Caco-2 (cell line): ENCODE measurements at regions not wholly inside any gene's neighbourhood (a gene's known extent, or its start where the extent isn't known, plus 50 kb on each side); places are given as distances from the start of the nearest gene placed in this dataset.

Experiments used
- BruUV-seq: library from RNA; stranded (reverse); fragments of 400-500 nt; replicated peaks from 2 replicates; lab custom pipeline; 2021; lab: Mats Ljungman, UMichigan
- CTCF ChIA-PET: fragments of 300-600 bp; sonication (Branson Sonifier 250); formaldehyde crosslinking; loops from one replicate; lab custom pipeline; 2022; ENCODE audit warnings: antibody characterized with exemption; lab: Charles Lee
- POLR2A ChIA-PET: fragments of 300-600 bp; sonication (Branson Sonifier 250); formaldehyde crosslinking; loops from one replicate; lab custom pipeline; 2022; ENCODE audit warnings: antibody characterized with exemption; lab: Charles Lee
- DNase-seq, 2 experiments: peaks; one replicate each; pipeline versions ENCODE4 v3.0.0 to v3.0.0-alpha.2; 2020 to 2022
- H3K27me3 ChIP-seq: replicated peaks from 2 replicates; pipeline ENCODE4 v1.6.0; 2011; ENCODE audit warnings: low read length; ENCODE audit not compliant: control insufficient read depth, insufficient read depth
- H3K36me3 ChIP-seq: 2 replicates; pipeline ENCODE4 v1.5.1; 2011; ENCODE audit warnings: low read length; ENCODE audit not compliant: control insufficient read depth, insufficient read depth
- H3K4me1 ChIP-seq: fragments of 250-450 bp; sonication (Bioruptor Pico); 2 replicates; pipeline ENCODE4 v1.5.1; 2020; ENCODE audit warnings: mild to moderate bottlenecking
- H3K4me3 ChIP-seq: 2 replicates; pipeline ENCODE4 v1.5.1; 2011; ENCODE audit warnings: low read depth, mild to moderate bottlenecking, control low read depth, low read length
- H3K9me3 ChIP-seq: fragments of 250-450 bp; sonication (Bioruptor Pico); 2 replicates; pipeline ENCODE4 v1.5.1; 2020; ENCODE audit warnings: mild to moderate bottlenecking, moderate library complexity
- H3K27ac Mint-ChIP-seq: one replicate; pipeline ENCODE4 v1.8.0; 2022; ENCODE audit warnings: mixed read lengths; ENCODE audit not compliant: unreplicated experiment
- H3K27me3 Mint-ChIP-seq: one replicate; pipeline ENCODE4 v1.8.0; 2022; ENCODE audit warnings: mixed read lengths; ENCODE audit not compliant: insufficient read depth, unreplicated experiment
- H3K36me3 Mint-ChIP-seq: one replicate; pipeline ENCODE4 v1.8.0; 2022; ENCODE audit warnings: mild to moderate bottlenecking, mixed read lengths; ENCODE audit not compliant: insufficient read depth, unreplicated experiment
- H3K4me1 Mint-ChIP-seq: one replicate; pipeline ENCODE4 v1.8.0; 2022; ENCODE audit warnings: low read depth, mixed read lengths; ENCODE audit not compliant: unreplicated experiment
- H3K4me3 Mint-ChIP-seq: one replicate; pipeline ENCODE4 v1.8.0; 2022; ENCODE audit warnings: mild to moderate bottlenecking, moderate library complexity, mixed read lengths; ENCODE audit not compliant: unreplicated experiment
- H3K9me3 Mint-ChIP-seq: one replicate; pipeline ENCODE4 v1.8.0; 2022; ENCODE audit warnings: mixed read lengths; ENCODE audit not compliant: unreplicated experiment
- intact Hi-C: fragments of 100-400 bp; cut with micrococcal nuclease; formaldehyde crosslinking; loops from one replicate; pipeline ENCODE4 v1.10.0; 2022; ENCODE audit not compliant: unreplicated experiment
- TF ChIP-seq, protein P1 (sequence below), 2 experiments: fragments of 200-600 bp in 1 of 2; IDR thresholded peaks; 1 replicate in 1 of 2; 2 replicates in 1 of 2; pipeline versions ENCODE4 v1.5.1 to v1.8.0; 2011 to 2022; ENCODE audit warnings: antibody characterized with exemption in 1 of 2, control low read depth in 1 of 2, inconsistent platforms in 1 of 2, low read depth in 1 of 2, low read length in 1 of 2, mild to moderate bottlenecking in 1 of 2, moderate library complexity in 1 of 2; ENCODE audit not compliant: insufficient read depth in 1 of 2, severe bottlenecking in 1 of 2, unreplicated experiment in 1 of 2

GRCh38 chr1:116310180-116310579 lies 62.9 kb upstream of the ATP1A1 start:
- POLR2A ChIA-PET: no interaction called here
- H3K27me3 ChIP-seq: no peaks in the 10 kb centered on the region
- Mint-ChIP-seq H3K4me3 (no peak overlapping the region), H3K4me1 (no peaks in the 10 kb centered on the region), H3K36me3 (no peaks in the 10 kb centered on the region), H3K27me3 (no peaks in the 10 kb centered on the region), H3K27ac (no peak overlapping the region), H3K9me3 (no peaks in the 10 kb centered on the region)
- H3K36me3 ChIP-seq: no peaks in the 10 kb centered on the region
- peaks cover 15% of the 10 kb centered on the region for H3K4me1 ChIP-seq
- no peaks in the 10 kb centered on the region for H3K9me3 ChIP-seq
- no TSS peak for BruUV-seq
- H3K4me3 ChIP-seq: no peak overlapping the region
- TF ChIP-seq, protein P1, sequence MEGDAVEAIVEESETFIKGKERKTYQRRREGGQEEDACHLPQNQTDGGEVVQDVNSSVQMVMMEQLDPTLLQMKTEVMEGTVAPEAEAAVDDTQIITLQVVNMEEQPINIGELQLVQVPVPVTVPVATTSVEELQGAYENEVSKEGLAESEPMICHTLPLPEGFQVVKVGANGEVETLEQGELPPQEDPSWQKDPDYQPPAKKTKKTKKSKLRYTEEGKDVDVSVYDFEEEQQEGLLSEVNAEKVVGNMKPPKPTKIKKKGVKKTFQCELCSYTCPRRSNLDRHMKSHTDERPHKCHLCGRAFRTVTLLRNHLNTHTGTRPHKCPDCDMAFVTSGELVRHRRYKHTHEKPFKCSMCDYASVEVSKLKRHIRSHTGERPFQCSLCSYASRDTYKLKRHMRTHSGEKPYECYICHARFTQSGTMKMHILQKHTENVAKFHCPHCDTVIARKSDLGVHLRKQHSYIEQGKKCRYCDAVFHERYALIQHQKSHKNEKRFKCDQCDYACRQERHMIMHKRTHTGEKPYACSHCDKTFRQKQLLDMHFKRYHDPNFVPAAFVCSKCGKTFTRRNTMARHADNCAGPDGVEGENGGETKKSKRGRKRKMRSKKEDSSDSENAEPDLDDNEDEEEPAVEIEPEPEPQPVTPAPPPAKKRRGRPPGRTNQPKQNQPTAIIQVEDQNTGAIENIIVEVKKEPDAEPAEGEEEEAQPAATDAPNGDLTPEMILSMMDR (IDR thresholded peaks at IDR 0.05; ENCODE audit: insufficient read depth in 1 of 2, low read depth in 1 of 2, low read length in 1 of 2, severe bottlenecking in 1 of 2, unreplicated experiment in 1 of 2): no peak
- intact Hi-C loops: no loop called here
- DNase-seq: no peak
- CTCF ChIA-PET: no interaction called here

DNA sequence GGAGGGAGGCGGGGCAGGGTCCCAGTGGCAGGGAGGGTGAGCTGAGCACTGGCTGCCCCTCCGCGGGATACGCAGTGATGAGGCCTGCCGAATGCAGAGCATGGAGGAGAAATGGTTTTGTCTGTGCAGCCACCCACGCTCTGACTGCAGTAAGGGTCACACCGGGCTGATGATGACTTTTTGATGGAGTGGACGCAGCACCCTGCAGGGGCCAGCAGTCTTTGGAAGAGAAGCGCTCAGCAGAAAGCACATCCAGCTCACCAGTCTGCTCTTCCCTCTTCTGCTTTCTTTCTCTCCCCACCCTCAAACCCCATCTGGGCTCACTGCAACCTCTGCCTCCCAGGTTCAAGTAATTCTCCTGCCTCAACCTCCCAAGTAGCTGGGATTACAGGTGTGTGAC lies 61.9 kb upstream of the ATP1A1 start:
- ChIA-PET CTCF (no interaction called here), POLR2A (no interaction called here)
- Mint-ChIP-seq H3K27ac (no peak overlapping the region), H3K4me1 (peaks cover 7% of the 10 kb centered on the region), H3K4me3 (no peak overlapping the region), H3K9me3 (no peaks in the 10 kb centered on the region), H3K36me3 (no peaks in the 10 kb centered on the region), H3K27me3 (no peaks in the 10 kb centered on the region)
- Histone ChIP-seq H3K36me3 (no peaks in the 10 kb centered on the region), H3K27me3 (no peaks in the 10 kb centered on the region), H3K4me1 (peaks cover 23% of the 10 kb centered on the region), H3K9me3 (no peaks in the 10 kb centered on the region), H3K4me3 (no peak overlapping the region)
- BruUV-seq: no TSS peak
- TF ChIP-seq, protein P1 (IDR thresholded peaks at IDR 0.05; ENCODE audit: insufficient read depth in 1 of 2, low read depth in 1 of 2, low read length in 1 of 2, severe bottlenecking in 1 of 2, unreplicated experiment in 1 of 2): no peak
- DNase-seq: no peak
- intact Hi-C loops: no loop called here

DNA sequence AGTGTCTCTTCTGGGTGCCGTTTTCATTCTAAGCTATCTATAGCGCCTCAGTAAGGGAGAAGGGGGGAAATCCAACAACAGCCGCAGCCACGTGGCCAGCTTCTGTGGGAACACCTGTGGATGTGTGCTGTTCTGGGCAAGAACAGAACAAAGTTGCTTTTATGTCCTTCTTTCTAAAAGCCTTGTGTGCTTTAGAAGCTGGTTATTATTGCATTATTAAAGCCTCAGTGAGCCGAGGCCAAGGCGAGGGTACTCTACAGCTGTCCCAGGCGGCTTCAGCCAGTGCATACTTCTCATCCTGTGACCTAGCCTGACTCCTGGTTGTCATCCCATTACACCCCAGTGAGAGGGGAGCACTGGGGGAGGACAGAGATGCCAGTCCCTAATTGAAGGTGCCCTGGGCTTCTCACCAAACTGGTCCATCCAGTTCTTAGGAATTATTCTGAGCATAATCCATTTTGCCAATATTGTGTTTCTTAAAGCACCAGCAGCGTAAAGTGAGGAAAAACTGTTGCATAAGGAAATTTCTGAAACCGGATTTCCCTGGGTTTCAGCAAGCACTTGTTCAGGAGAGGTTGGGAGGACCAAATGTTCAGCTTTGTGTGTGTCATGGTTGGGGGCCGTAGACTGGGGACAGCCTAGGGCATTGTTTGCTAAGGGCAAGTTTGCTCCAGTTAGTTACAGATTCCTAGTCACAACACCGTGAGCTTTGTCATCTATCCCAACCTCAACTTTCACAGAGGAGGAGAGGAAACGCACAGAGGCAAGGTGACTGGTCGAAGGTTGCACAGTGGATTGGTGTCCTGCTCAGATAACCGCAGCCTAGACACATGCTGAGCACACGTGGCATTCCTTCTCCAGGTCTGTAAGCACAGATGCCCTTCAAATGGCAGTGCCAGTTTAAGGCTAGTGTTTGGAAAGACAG lies 61.0 kb upstream of the ATP1A1 start:
- CTCF ChIA-PET: no interaction called here
- no peaks in the 10 kb centered on the region for H3K9me3 ChIP-seq
- Mint-ChIP-seq H3K27ac (no peak overlapping the region), H3K36me3 (no peaks in the 10 kb centered on the region), H3K27me3 (no peaks in the 10 kb centered on the region), H3K4me3 (no peak overlapping the region), H3K4me1 (peaks cover 15% of the 10 kb centered on the region), H3K9me3 (no peaks in the 10 kb centered on the region)
- DNase-seq: peak; percentile 39 to 53
- TF ChIP-seq, protein P1 (IDR thresholded peaks at IDR 0.05; ENCODE audit: insufficient read depth in 1 of 2, low read depth in 1 of 2, low read length in 1 of 2, severe bottlenecking in 1 of 2, unreplicated experiment in 1 of 2): no peak
- peaks cover 31% of the 10 kb centered on the region for H3K4me1 ChIP-seq
- intact Hi-C loops: no loop called here
- POLR2A ChIA-PET: no interaction called here
- no peaks in the 10 kb centered on the region for H3K27me3 ChIP-seq
- no peak overlapping the region for H3K4me3 ChIP-seq
- no TSS peak for BruUV-seq
- H3K36me3 ChIP-seq: no peaks in the 10 kb centered on the region
